GM23248 (cell line): ENCODE measurements at regions not wholly inside any gene's neighbourhood (a gene's known extent, or its start where the extent isn't known, plus 50 kb on each side); places are given as distances from the start of the nearest gene placed in this dataset.

Experiments
- DNase-seq: peaks from one replicate; pipeline ENCODE4 v3.0.0-alpha.2; 2015
- H2AFZ ChIP-seq: fragments of 200-600 bp; sonication (generic); 2 replicates; pipeline ENCODE4 v1.6.1; 2016; ENCODE audit warnings: antibody characterized with exemption
- H3F3A ChIP-seq: fragments of 200-600 bp; sonication (generic); 2 replicates; pipeline ENCODE4 v1.6.1; 2016; ENCODE audit warnings: mild to moderate bottlenecking, antibody characterized with exemption, mixed run types; ENCODE audit not compliant: insufficient read depth
- H3K27ac ChIP-seq: fragments of 200-600 bp; sonication (generic); 2 replicates; pipeline ENCODE4 v1.5.1; 2016; ENCODE audit warnings: mild to moderate bottlenecking
- H3K27me3 ChIP-seq: fragments of 200-600 bp; sonication (generic); replicated peaks from 2 replicates; pipeline ENCODE4 v1.6.1; 2016; ENCODE audit warnings: mild to moderate bottlenecking; ENCODE audit not compliant: insufficient read depth
- H3K36me3 ChIP-seq: fragments of 200-600 bp; sonication (generic); 2 replicates; pipeline ENCODE4 v1.6.1; 2016; ENCODE audit warnings: low read depth, mild to moderate bottlenecking
- H3K4me1 ChIP-seq: fragments of 200-600 bp; sonication (generic); 2 replicates; pipeline ENCODE4 v1.6.1; 2016; ENCODE audit warnings: mild to moderate bottlenecking; ENCODE audit not compliant: insufficient read depth
- H3K4me2 ChIP-seq: fragments of 200-600 bp; sonication (generic); one replicate; pipeline ENCODE4 v1.6.1; 2016; ENCODE audit warnings: mild to moderate bottlenecking; ENCODE audit not compliant: unreplicated experiment
- H3K4me3 ChIP-seq: fragments of 200-600 bp; sonication (generic); 2 replicates; pipeline ENCODE4 v1.5.1; 2016; ENCODE audit warnings: mild to moderate bottlenecking
- H3K79me2 ChIP-seq: fragments of 200-600 bp; sonication (generic); 2 replicates; pipeline ENCODE4 v1.6.1; 2016; ENCODE audit warnings: mild to moderate bottlenecking; ENCODE audit not compliant: insufficient read depth
- H3K9ac ChIP-seq: fragments of 200-600 bp; sonication (generic); 2 replicates; pipeline ENCODE4 v1.6.1; 2016; ENCODE audit warnings: mild to moderate bottlenecking
- H3K9me2 ChIP-seq: fragments of 200-600 bp; sonication (generic); 2 replicates; pipeline ENCODE4 v1.6.1; 2016; ENCODE audit warnings: mixed run types, mild to moderate bottlenecking, moderate library complexity; ENCODE audit not compliant: insufficient read depth
- H3K9me3 ChIP-seq: fragments of 200-600 bp; sonication (generic); one replicate; pipeline ENCODE4 v1.6.1; 2017; ENCODE audit warnings: low read depth
- H4K20me1 ChIP-seq: fragments of 200-600 bp; sonication (generic); 2 replicates; pipeline ENCODE4 v1.6.0; 2016; ENCODE audit not compliant: insufficient read depth
- EZH2 ChIP-seq: fragments of 200-600 bp; sonication (generic); IDR thresholded peaks from 2 replicates; pipeline ENCODE4 v1.6.1; 2018; ENCODE audit warnings: antibody characterized with exemption, mild to moderate bottlenecking; ENCODE audit not compliant: insufficient read depth, poor library complexity, severe bottlenecking
- EZH2phosphoT487 ChIP-seq: fragments of 200-600 bp; sonication (generic); IDR thresholded peaks from 2 replicates; pipeline ENCODE4 v1.6.1; 2018; ENCODE audit warnings: antibody characterized with exemption, moderate library complexity, mild to moderate bottlenecking, low read depth; ENCODE audit not compliant: insufficient read depth
- WGBS, 2 experiments: methylation state at CpG; one replicate each; pipeline ENCODE4 v1.1.6; 2015 to 2017; ENCODE audit warnings: low lambda C conversion rate in 2 of 2, low coverage in 1 of 2; ENCODE audit errors: missing lambda C conversion rate in 2 of 2; 5-methylcytosine and 5-hydroxymethylcytosine counted together
- in situ Hi-C: fragments of 300-500 bp; cut with MboI; formaldehyde crosslinking; loops from 2 replicates; pipeline ENCODE4 v1.15.0; 2020

GRCh38 chrY:8466813-8467212, 870.5 kb upstream of the TSPY4 start:
- Histone ChIP-seq H3K27me3 (no peaks in the 10 kb centered on the region), H3K79me2 (no peaks in the 10 kb centered on the region), H3K9me2 (no peaks in the 10 kb centered on the region), H3F3A (no peaks in the 10 kb centered on the region), H2AFZ (no peak overlapping the region), H4K20me1 (no peaks in the 10 kb centered on the region), H3K4me2 (no peak overlapping the region), H3K4me3 (no peak overlapping the region), H3K9me3 (no peaks in the 10 kb centered on the region), H3K4me1 (no peaks in the 10 kb centered on the region), H3K27ac (no peak overlapping the region), H3K9ac (no peak overlapping the region), H3K36me3 (no peaks in the 10 kb centered on the region)
- DNase-seq: no peak
- in situ Hi-C loops: no loop called here
- TF ChIP-seq EZH2 (no peak), EZH2phosphoT487 (no peak)

DNA sequence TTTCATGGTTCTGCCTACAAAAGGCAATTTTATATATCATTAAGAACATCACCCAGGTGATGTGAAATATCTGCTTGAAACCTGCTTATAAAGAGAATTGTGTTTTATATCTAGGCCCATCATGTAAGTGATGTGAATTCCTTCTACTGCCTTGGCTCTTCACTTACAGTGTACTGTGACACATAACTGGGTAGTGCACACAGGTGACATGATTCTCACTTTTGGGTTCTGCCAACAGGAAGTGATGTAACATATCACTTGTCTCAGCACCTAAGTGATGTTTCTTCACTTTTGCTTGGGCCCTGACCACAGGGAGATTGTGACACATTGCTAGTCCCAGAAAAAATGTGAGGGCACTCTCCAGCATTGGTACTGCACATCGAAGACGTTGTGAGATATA, 867.0 kb upstream of the TSPY4 start:
- Histone ChIP-seq H4K20me1 (no peaks in the 10 kb centered on the region), H3K27ac (no peak overlapping the region), H3K36me3 (no peaks in the 10 kb centered on the region), H3K27me3 (no peaks in the 10 kb centered on the region), H2AFZ (no peak overlapping the region), H3K4me1 (no peaks in the 10 kb centered on the region), H3K9me2 (no peaks in the 10 kb centered on the region), H3F3A (no peaks in the 10 kb centered on the region), H3K9me3 (no peaks in the 10 kb centered on the region), H3K9ac (no peak overlapping the region), H3K79me2 (no peaks in the 10 kb centered on the region), H3K4me3 (no peak overlapping the region), H3K4me2 (no peak overlapping the region)
- 71 to 81% methylated on average over 2 of the region's 2 CpGs for WGBS, 2 experiments
- no peak for DNase-seq
- in situ Hi-C loops: no loop called here
- no peak for TF ChIP-seq EZH2phosphoT487
- TF ChIP-seq EZH2: no peak

DNA sequence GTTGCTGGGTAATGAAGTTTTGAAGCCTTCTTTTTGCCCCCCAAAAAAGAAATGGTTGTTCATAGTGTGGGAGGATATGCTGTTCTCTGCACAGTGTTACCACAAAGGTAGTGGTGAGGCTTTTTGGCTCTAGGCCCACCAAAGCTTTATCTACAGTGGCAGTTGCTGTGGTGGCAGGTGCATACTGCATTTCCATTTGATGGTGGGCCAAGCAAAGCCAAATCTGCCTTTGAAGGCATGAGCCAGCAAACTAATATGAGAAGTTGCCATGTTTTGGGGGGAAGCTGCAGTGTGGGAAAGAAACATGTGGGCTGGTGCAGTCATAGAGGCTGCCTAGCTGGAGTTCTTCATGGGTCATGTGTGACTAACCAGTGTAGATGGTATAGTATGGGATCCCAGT, 858.1 kb upstream of the TSPY4 start:
- Histone ChIP-seq H3K4me2 (no peak overlapping the region), H3K4me1 (no peaks in the 10 kb centered on the region), H4K20me1 (no peaks in the 10 kb centered on the region), H3K9ac (no peak overlapping the region), H3K9me3 (no peaks in the 10 kb centered on the region), H2AFZ (no peak overlapping the region), H3F3A (no peaks in the 10 kb centered on the region), H3K27me3 (no peaks in the 10 kb centered on the region), H3K36me3 (no peaks in the 10 kb centered on the region), H3K9me2 (no peaks in the 10 kb centered on the region), H3K27ac (no peak overlapping the region), H3K79me2 (no peaks in the 10 kb centered on the region), H3K4me3 (no peak overlapping the region)
- DNase-seq: no peak
- TF ChIP-seq EZH2phosphoT487 (no peak), EZH2 (no peak)
- in situ Hi-C loops: no loop called here

DNA sequence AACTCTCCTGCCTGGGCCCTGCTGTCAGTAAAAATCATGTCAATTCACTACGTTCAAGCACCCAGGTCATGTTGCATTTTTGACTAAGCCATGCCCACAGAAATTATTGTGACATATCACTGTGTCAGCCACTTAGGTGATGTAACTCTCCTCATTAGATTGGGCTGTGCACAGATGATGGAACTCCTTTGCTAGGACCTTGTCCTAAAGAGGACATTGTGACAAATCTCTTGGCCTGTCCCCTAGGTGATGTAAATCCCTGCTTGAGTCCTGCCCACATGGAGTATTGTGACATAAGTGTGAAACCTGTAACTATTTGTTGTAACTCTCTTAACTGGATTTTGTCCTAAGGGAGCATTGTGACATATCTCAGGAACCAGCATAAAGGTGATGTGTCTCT, 848.3 kb upstream of the TSPY4 start:
- Histone ChIP-seq H3K4me2 (no peak overlapping the region), H3K4me3 (no peak overlapping the region), H3K4me1 (no peaks in the 10 kb centered on the region), H3K36me3 (no peaks in the 10 kb centered on the region), H3K9me2 (no peaks in the 10 kb centered on the region), H3K27ac (no peak overlapping the region), H3K79me2 (no peaks in the 10 kb centered on the region), H3K9ac (no peak overlapping the region), H3F3A (no peaks in the 10 kb centered on the region), H3K9me3 (no peaks in the 10 kb centered on the region), H3K27me3 (no peaks in the 10 kb centered on the region), H2AFZ (no peak overlapping the region), H4K20me1 (no peaks in the 10 kb centered on the region)
- TF ChIP-seq EZH2phosphoT487 (no peak), EZH2 (no peak)
- no peak for DNase-seq
- 0% methylated on average over 1 of the region's 1 CpG for WGBS, 2 experiments
- in situ Hi-C loops: no loop called here

DNA sequence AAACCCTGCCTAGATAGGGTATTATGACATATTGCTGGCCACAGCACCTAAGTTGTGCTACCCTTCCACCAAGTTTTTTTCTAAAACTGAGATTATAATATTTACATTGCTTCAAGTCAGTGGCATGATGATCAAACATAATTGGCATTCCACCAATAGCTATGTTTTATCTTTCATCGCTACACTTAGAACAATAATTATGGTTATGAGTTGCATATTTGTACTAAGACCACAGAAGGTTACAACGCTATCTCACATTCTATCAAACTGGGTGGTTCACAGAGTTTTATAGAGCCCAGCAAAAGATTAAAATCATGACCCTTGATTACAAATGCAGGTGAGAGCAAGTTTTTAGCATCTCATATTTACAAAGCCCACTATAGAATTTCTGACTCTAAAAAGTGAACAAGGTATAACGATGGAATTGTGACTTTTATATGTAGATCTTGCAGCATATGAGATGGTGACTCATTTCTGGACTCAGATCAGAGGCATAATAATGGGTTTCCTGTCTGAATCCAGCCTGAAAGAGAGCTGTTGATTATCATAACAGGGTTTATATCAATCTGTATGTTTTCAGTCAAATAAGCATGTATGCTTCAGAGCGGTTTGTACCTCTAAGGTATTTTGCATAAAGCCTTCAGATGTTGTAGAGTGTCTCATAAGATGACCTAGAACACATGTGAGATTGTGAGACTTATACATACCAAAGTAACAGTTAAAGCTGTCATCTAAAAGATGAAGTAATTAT, 847.2 kb upstream of the TSPY4 start:
- no peaks in the 10 kb centered on the region for H3F3A ChIP-seq
- no peaks in the 10 kb centered on the region for H3K9me3 ChIP-seq
- no peaks in the 10 kb centered on the region for H4K20me1 ChIP-seq
- H3K79me2 ChIP-seq: no peaks in the 10 kb centered on the region
- TF ChIP-seq EZH2phosphoT487 (no peak), EZH2 (no peak)
- no peak overlapping the region for H2AFZ ChIP-seq
- in situ Hi-C loops: no loop called here
- DNase-seq: no peak
- no peak overlapping the region for H3K9ac ChIP-seq
- no peaks in the 10 kb centered on the region for H3K9me2 ChIP-seq
- WGBS, 2 experiments: 68 to 81% methylated on average over 4 of the region's 4 CpGs
- no peaks in the 10 kb centered on the region for H3K27me3 ChIP-seq
- H3K4me1 ChIP-seq: no peaks in the 10 kb centered on the region
- H3K4me3 ChIP-seq: no peak overlapping the region
- no peaks in the 10 kb centered on the region for H3K36me3 ChIP-seq
- H3K4me2 ChIP-seq: no peak overlapping the region
- no peak overlapping the region for H3K27ac ChIP-seq
